ENCODE measurements at regions not wholly inside any gene's neighbourhood (a gene's known extent, or its start where the extent isn't known, plus 50 kb on each side); places are given as distances from the start of the nearest gene placed in this dataset.

GRCh38 chr4:16302648-16303047 lies 76.4 kb upstream of the TAPT1 start:
- no peaks in the 10 kb centered on the region for H3K9me3 ChIP-seq (replicated peaks; ENCODE audit: low read length)
- H3K27me3 ChIP-seq (ENCODE audit: control insufficient read depth, insufficient read depth, low read length) = peaks cover 10% of the 10 kb centered on the region
- H3K9ac ChIP-seq (ENCODE audit: low read depth, low read length) = no peak overlapping the region
- H3K36me3 ChIP-seq (ENCODE audit: insufficient read depth, low read length) = no peaks in the 10 kb centered on the region
- H3K4me2 ChIP-seq (ENCODE audit: low read length) = no peak overlapping the region
- H3K4me1 ChIP-seq (ENCODE audit: control insufficient read depth, insufficient read depth, low read length) = no peaks in the 10 kb centered on the region
- H3K4me3 ChIP-seq (ENCODE audit: low read length) = no peak overlapping the region

GRCh38 chr4:16297003-16297402 lies 70.7 kb upstream of the TAPT1 start:
- H3K9ac ChIP-seq (ENCODE audit: low read depth, low read length) = no peak overlapping the region
- no peaks in the 10 kb centered on the region for H3K4me1 ChIP-seq (ENCODE audit: control insufficient read depth, insufficient read depth, low read length)
- H3K36me3 ChIP-seq (ENCODE audit: insufficient read depth, low read length) = no peaks in the 10 kb centered on the region
- no peak overlapping the region for H3K4me2 ChIP-seq (ENCODE audit: low read length)
- no peak overlapping the region for H3K4me3 ChIP-seq (ENCODE audit: low read length)
- no peaks in the 10 kb centered on the region for H3K9me3 ChIP-seq (replicated peaks; ENCODE audit: low read length)
- peaks cover 9% of the 10 kb centered on the region for H3K27me3 ChIP-seq (ENCODE audit: control insufficient read depth, insufficient read depth, low read length)

DNA sequence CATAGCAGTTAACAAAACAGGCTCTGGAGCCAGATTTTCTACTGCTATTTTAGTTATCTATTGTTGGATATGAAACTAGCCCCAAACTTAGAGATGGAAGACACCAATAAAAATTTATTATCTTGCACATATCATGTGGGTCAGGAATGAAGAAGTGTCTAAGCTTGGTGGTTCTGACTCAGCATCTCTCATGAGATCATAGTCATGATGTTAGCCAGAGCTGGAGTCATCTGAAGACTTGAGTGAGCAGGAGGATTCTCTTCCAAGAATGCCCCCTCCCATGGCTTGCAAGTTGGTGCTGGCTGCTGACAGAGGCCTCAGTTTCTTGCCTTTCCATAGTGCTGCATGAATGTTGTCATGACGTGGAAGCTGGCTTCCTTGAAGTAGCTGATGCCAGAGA lies 68.2 kb upstream of the TAPT1 start:
- Histone ChIP-seq H3K4me2 (ENCODE audit: low read length) (no peak overlapping the region), H3K4me3 (ENCODE audit: low read length) (no peak overlapping the region), H3K36me3 (ENCODE audit: insufficient read depth, low read length) (no peaks in the 10 kb centered on the region), H3K27me3 (ENCODE audit: control insufficient read depth, insufficient read depth, low read length) (peaks cover 16% of the 10 kb centered on the region), H3K4me1 (ENCODE audit: control insufficient read depth, insufficient read depth, low read length) (no peaks in the 10 kb centered on the region), H3K9ac (ENCODE audit: low read depth, low read length) (no peak overlapping the region), H3K9me3 (replicated peaks; ENCODE audit: low read length) (no peaks in the 10 kb centered on the region)

- H3K4me1 ChIP-seq (ENCODE audit: control insufficient read depth, insufficient read depth, low read length) = no peaks in the 10 kb centered on the region
- H3K27me3 ChIP-seq (ENCODE audit: control insufficient read depth, insufficient read depth, low read length) = peaks cover 20% of the 10 kb centered on the region
- no peaks in the 10 kb centered on the region for H3K36me3 ChIP-seq (ENCODE audit: insufficient read depth, low read length)
- no peak overlapping the region for H3K4me2 ChIP-seq (ENCODE audit: low read length)
- no peak overlapping the region for H3K4me3 ChIP-seq (ENCODE audit: low read length)
- no peak overlapping the region for H3K9ac ChIP-seq (ENCODE audit: low read depth, low read length)
- H3K9me3 ChIP-seq (replicated peaks; ENCODE audit: low read length) = no peaks in the 10 kb centered on the region
Observed at GRCh38 chr4:16293210-16293838, 67.1 kb upstream of the TAPT1 start.

- no peak overlapping the region for H3K9ac ChIP-seq (ENCODE audit: low read depth, low read length)
- peaks cover 21% of the 10 kb centered on the region for H3K27me3 ChIP-seq (ENCODE audit: control insufficient read depth, insufficient read depth, low read length)
- H3K36me3 ChIP-seq (ENCODE audit: insufficient read depth, low read length) = no peaks in the 10 kb centered on the region
- H3K4me1 ChIP-seq (ENCODE audit: control insufficient read depth, insufficient read depth, low read length) = no peaks in the 10 kb centered on the region
- no peaks in the 10 kb centered on the region for H3K9me3 ChIP-seq (replicated peaks; ENCODE audit: low read length)
- H3K4me2 ChIP-seq (ENCODE audit: low read length) = no peak overlapping the region
- H3K4me3 ChIP-seq (ENCODE audit: low read length) = no peak overlapping the region
Observed at GRCh38 chr4:16292585-16292984, 66.3 kb upstream of the TAPT1 start.

GRCh38 chr4:16290681-16291420 lies 64.6 kb upstream of the TAPT1 start:
- H3K36me3 ChIP-seq (ENCODE audit: insufficient read depth, low read length) = no peaks in the 10 kb centered on the region
- H3K27me3 ChIP-seq (ENCODE audit: control insufficient read depth, insufficient read depth, low read length) = peaks cover 27% of the 10 kb centered on the region
- H3K9me3 ChIP-seq (replicated peaks; ENCODE audit: low read length) = no peaks in the 10 kb centered on the region
- H3K4me1 ChIP-seq (ENCODE audit: control insufficient read depth, insufficient read depth, low read length) = no peaks in the 10 kb centered on the region
- no peak overlapping the region for H3K4me2 ChIP-seq (ENCODE audit: low read length)
- H3K4me3 ChIP-seq (ENCODE audit: low read length) = no peak overlapping the region
- no peak overlapping the region for H3K9ac ChIP-seq (ENCODE audit: low read depth, low read length)

- no peaks in the 10 kb centered on the region for H3K9me3 ChIP-seq (replicated peaks; ENCODE audit: low read length)
- H3K4me2 ChIP-seq (ENCODE audit: low read length) = peak overlapping the region; percentile 67
Observed at GRCh38 chr4:16289897-16290554, 63.8 kb upstream of the TAPT1 start.

DNA sequence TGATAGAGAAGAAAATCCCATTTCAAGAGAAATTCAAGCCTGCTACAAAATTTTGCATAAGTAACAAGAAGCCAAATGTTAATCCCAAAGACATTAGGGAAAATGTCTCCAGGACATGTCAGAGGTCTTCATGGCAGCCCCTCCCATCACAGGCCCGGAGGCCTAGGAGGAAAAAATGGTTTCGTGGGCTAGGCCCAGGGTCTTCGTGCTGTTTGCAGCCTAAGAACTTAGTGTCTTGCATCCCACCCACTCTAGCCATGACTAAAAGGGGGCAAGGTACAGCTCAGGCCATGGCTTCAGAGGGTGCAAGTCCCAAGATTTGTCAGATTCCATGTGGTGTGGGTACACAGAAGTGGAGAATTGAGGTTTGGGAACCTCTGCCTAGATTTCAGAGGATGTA lies 57.8 kb upstream of the TAPT1 start:
- Histone ChIP-seq H3K36me3 (ENCODE audit: insufficient read depth, low read length) (no peaks in the 10 kb centered on the region), H3K4me3 (ENCODE audit: low read length) (no peak overlapping the region), H3K9me3 (replicated peaks; ENCODE audit: low read length) (no peaks in the 10 kb centered on the region), H3K4me2 (ENCODE audit: low read length) (no peak overlapping the region), H3K27me3 (ENCODE audit: control insufficient read depth, insufficient read depth, low read length) (peaks cover 18% of the 10 kb centered on the region), H3K9ac (ENCODE audit: low read depth, low read length) (no peak overlapping the region), H3K4me1 (ENCODE audit: control insufficient read depth, insufficient read depth, low read length) (no peaks in the 10 kb centered on the region)

More at GRCh38 chr4:16289897-16290554, 63.8 kb upstream of the TAPT1 start:
- no peaks in the 10 kb centered on the region for H3K36me3 ChIP-seq (ENCODE audit: insufficient read depth, low read length)
- H3K4me1 ChIP-seq (ENCODE audit: control insufficient read depth, insufficient read depth, low read length) = no peaks in the 10 kb centered on the region
- no peak overlapping the region for H3K4me3 ChIP-seq (ENCODE audit: low read length)
- peaks cover 27% of the 10 kb centered on the region for H3K27me3 ChIP-seq (ENCODE audit: control insufficient read depth, insufficient read depth, low read length)
- H3K9ac ChIP-seq (ENCODE audit: low read depth, low read length) = no peak overlapping the region

DNA sequence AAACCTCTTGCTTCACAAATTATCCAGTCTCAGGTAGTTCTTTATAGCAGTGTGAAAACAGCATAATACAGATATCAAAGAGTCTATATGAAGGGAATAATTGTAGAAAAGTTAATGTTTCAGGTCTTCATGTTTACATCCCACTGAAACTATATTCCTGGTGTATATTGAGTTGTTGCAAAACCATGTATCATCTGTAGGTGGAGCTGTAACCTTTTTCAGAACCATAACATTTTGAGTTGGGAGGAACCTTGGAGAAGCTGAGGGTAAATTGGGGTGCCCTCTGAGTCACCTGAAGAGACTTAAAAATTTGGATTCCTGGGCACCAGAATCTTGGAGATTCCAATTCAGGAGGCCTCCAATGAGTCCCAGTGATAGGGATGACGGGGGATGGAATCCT lies 51.9 kb upstream of the TAPT1 start:
- no peak overlapping the region for H3K9ac ChIP-seq (ENCODE audit: low read depth, low read length)
- H3K4me3 ChIP-seq (ENCODE audit: low read length) = no peak overlapping the region
- no peaks in the 10 kb centered on the region for H3K9me3 ChIP-seq (replicated peaks; ENCODE audit: low read length)
- no peak overlapping the region for H3K4me2 ChIP-seq (ENCODE audit: low read length)
- peaks cover 7% of the 10 kb centered on the region for H3K27me3 ChIP-seq (ENCODE audit: control insufficient read depth, insufficient read depth, low read length)
- no peaks in the 10 kb centered on the region for H3K4me1 ChIP-seq (ENCODE audit: control insufficient read depth, insufficient read depth, low read length)
- H3K36me3 ChIP-seq (ENCODE audit: insufficient read depth, low read length) = no peaks in the 10 kb centered on the region
